Mammary epithelial cell (primary cell): ENCODE measurements at regions not wholly inside any gene's neighbourhood (a gene's known extent, or its start where the extent isn't known, plus 50 kb on each side); places are given as distances from the start of the nearest gene placed in this dataset.

Experiments
- CTCF ChIP-seq, 2 donors: IDR thresholded peaks in 1 of 2; conservative IDR thresholded peaks in 1 of 2; 2 replicates each; pipeline ENCODE4 v1.5.1; 2011 to 2012; ENCODE audit warnings: inconsistent platforms in 2 of 2, low read length in 2 of 2, mild to moderate bottlenecking in 2 of 2, control low read depth in 1 of 2, low read depth in 1 of 2; ENCODE audit not compliant: insufficient read depth in 1 of 2; ENCODE audit errors: extremely low read depth in 1 of 2
- EZH2 ChIP-seq: IDR thresholded peaks from 2 replicates; pipeline ENCODE4 v1.6.1; 2012; ENCODE audit warnings: low read length, inconsistent platforms, borderline replicate concordance

- no peak for TF ChIP-seq CTCF (conservative IDR thresholded peaks at IDR 0.05 in 1 of 2, IDR thresholded peaks at IDR 0.05 in 1 of 2; ENCODE audit: extremely low read depth in 1 of 2, insufficient read depth in 1 of 2, low read depth in 1 of 2, low read length in 2 of 2)
- TF ChIP-seq EZH2: no peak
These were observed 103.4 kb downstream of the FAM204A start for GRCh38 chr10:118238573-118239235.
